Gastrocnemius medialis (tissue), 4 donors: ENCODE measurements at regions not wholly inside any gene's neighbourhood (a gene's known extent, or its start where the extent isn't known, plus 50 kb on each side); places are given as distances from the start of the nearest gene placed in this dataset.

Experiments
- CTCF ChIP-seq, 5 experiments: fragments of 450-650 bp in 3 of 5; fragments of 200-600 bp in 2 of 5; sonication (generic) in 2 of 5; IDR thresholded peaks in 4 of 5; conservative IDR thresholded peaks in 1 of 5; 1 replicate in 4 of 5; 2 replicates in 1 of 5; pipeline ENCODE4 v1.5.1; 2016 to 2019; ENCODE audit warnings: antibody characterized with exemption in 5 of 5, mild to moderate bottlenecking in 3 of 5, moderate library complexity in 3 of 5
- POLR2A ChIP-seq, 2 donors: fragments of 450-650 bp; IDR thresholded peaks; one replicate each; pipeline ENCODE4 v1.6.1; 2017; ENCODE audit warnings: antibody characterized with exemption in 2 of 2, mild to moderate bottlenecking in 2 of 2, moderate library complexity in 2 of 2

DNA sequence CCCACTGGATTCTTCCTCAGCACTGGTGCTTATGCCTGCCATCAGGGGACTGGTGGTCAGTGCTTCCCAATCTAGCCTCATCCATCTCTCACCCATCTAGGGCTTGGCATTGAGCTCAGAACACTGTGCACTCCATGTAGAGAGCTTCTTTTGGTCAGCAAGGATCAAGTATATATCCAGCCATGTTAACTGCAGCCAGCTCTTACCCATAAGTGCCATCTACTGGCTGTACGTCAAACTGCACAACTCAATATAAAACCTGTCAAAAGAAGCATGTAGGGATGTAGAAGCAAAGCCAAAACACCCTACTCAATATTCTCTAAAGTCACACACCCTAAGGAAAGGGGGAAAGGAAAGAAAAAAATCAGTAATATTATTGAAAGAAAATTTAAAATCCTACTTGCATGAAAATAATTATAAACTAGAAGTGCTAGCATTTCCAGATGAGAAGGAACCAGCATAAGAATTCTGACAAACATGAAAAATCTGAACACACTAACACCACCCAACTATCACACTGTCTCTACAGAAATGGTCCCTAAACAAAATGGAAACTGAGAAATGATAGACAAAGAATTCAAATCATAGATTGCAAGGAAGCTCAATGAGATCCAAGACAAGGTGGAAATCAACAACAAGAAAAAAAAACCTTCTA, 531.1 kb upstream of the STEAP1 start:
- no peak for TF ChIP-seq CTCF (IDR thresholded peaks at IDR 0.05 in 4 of 5, conservative IDR thresholded peaks at IDR 0.05 in 1 of 5)
- no peak for TF ChIP-seq POLR2A (IDR thresholded peaks at IDR 0.05)
